Retinal pigment epithelial cell (primary cell): ENCODE measurements at regions not wholly inside any gene's neighbourhood (a gene's known extent, or its start where the extent isn't known, plus 50 kb on each side); places are given as distances from the start of the nearest gene placed in this dataset.

Experiments used
- DNase-seq: peaks from one replicate; pipeline ENCODE4 v3.0.0-alpha.2; 2010; ENCODE audit warnings: low read depth
- H3K4me3 ChIP-seq: 2 replicates; pipeline ENCODE4 v1.5.1; 2011; ENCODE audit warnings: mild to moderate bottlenecking, low read length, control low read depth, moderate library complexity
- CTCF ChIP-seq: conservative IDR thresholded peaks from 2 replicates; pipeline ENCODE4 v1.5.1; 2011; ENCODE audit warnings: low read depth, low read length, control low read depth, inconsistent platforms

- DNase-seq = no peak
- H3K4me3 ChIP-seq = no peak overlapping the region
- TF ChIP-seq CTCF = no peak
These were observed 85.9 kb downstream of the ZNF281 start for GRCh38 chr1:200323856-200324400.

- no peak overlapping the region for H3K4me3 ChIP-seq
- DNase-seq = no peak
- TF ChIP-seq CTCF = no peak
These were observed 90.7 kb downstream of the ZNF281 start for GRCh38 chr1:200319148-200319547.

GRCh38 chr1:200317236-200317635 is 92.6 kb downstream of the ZNF281 start:
- H3K4me3 ChIP-seq = no peak overlapping the region
- no peak for DNase-seq
- TF ChIP-seq CTCF = no peak

- no peak for DNase-seq
- no peak for TF ChIP-seq CTCF
- H3K4me3 ChIP-seq = no peak overlapping the region
These were observed 93.6 kb downstream of the ZNF281 start for GRCh38 chr1:200316148-200316803.

GRCh38 chr1:200314085-200314750 is 95.6 kb downstream of the ZNF281 start:
- no peak overlapping the region for H3K4me3 ChIP-seq
- DNase-seq = no peak
- TF ChIP-seq CTCF = no peak

- TF ChIP-seq CTCF = no peak
- no peak for DNase-seq
- no peak overlapping the region for H3K4me3 ChIP-seq
These were observed 98.6 kb downstream of the ZNF281 start for GRCh38 chr1:200311256-200311655.

- no peak overlapping the region for H3K4me3 ChIP-seq
- DNase-seq = no peak
- no peak for TF ChIP-seq CTCF
These were observed 99.0 kb downstream of the ZNF281 start for GRCh38 chr1:200310824-200311223.
